Choroid plexus epithelial cell (primary cell): ENCODE measurements at regions not wholly inside any gene's neighbourhood (a gene's known extent, or its start where the extent isn't known, plus 50 kb on each side); places are given as distances from the start of the nearest gene placed in this dataset.

ENCODE experiments used
- DNase-seq: peaks from one replicate; pipeline ENCODE4 v3.0.0-alpha.2; 2010; ENCODE audit warnings: low read depth
- H3K4me3 ChIP-seq: 2 replicates; pipeline ENCODE4 v1.5.1; 2011; ENCODE audit warnings: low read depth, mild to moderate bottlenecking, control low read depth, low read length, moderate library complexity
- CTCF ChIP-seq: conservative IDR thresholded peaks from 2 replicates; pipeline ENCODE4 v1.5.1; 2011; ENCODE audit warnings: low read depth, mild to moderate bottlenecking, control low read depth, inconsistent platforms, low read length, moderate library complexity

GRCh38 chr22:27491888-27492287 is 309.7 kb downstream of the MN1 start:
- no peak for TF ChIP-seq CTCF
- no peak for DNase-seq
- no peak overlapping the region for H3K4me3 ChIP-seq

GRCh38 chr22:27492566-27493201 is 308.9 kb downstream of the MN1 start:
- TF ChIP-seq CTCF, result no peak
- no peak overlapping the region for H3K4me3 ChIP-seq
- no peak for DNase-seq

DNA sequence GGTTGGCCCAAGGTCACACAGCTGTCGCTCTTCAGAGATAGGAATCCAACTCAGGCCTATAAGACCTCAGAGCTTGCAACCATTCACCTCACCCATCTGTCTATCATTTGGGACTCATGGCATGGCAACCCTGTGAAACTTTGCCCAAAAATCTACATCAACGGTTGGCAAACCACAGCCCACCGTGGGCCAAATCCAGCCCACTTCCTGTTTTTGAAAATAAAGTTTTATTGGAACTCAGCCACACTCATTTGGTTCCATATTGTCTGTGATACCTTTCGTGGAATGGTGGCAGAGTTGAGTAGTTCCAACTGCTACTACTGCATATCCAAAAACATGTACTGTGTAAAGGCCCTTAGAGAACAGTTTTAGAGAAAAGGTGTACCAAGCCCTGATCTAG is 307.8 kb downstream of the MN1 start:
- H3K4me3 ChIP-seq, result no peak overlapping the region
- no peak for DNase-seq
- TF ChIP-seq CTCF, result no peak

DNA sequence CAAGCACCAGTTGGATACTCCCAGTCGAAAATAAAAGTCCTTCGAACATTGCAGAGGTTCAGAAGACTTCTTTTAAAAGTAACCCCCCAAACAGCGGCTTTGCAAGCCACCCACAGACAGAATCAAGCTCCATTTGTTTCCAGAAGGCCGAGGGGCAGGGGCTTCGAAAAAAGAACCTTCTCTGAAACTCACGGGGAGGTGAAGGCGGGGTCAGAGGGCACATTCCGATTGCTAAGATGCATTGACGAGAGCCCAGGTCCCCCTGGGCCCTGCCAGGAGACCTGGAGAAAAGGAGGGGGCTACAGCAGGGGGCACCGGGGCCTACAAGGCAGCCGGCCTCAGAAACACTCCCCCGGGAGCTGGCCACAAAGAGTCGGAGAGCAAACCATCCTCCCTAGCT is 306.8 kb downstream of the MN1 start:
- DNase-seq, result peak; percentile 40
- H3K4me3 ChIP-seq, result no peak overlapping the region
- no peak for TF ChIP-seq CTCF

- no peak for DNase-seq
- TF ChIP-seq CTCF, result no peak
- no peak overlapping the region for H3K4me3 ChIP-seq
These were observed 306.2 kb downstream of the MN1 start for GRCh38 chr22:27495325-27495724.

DNA sequence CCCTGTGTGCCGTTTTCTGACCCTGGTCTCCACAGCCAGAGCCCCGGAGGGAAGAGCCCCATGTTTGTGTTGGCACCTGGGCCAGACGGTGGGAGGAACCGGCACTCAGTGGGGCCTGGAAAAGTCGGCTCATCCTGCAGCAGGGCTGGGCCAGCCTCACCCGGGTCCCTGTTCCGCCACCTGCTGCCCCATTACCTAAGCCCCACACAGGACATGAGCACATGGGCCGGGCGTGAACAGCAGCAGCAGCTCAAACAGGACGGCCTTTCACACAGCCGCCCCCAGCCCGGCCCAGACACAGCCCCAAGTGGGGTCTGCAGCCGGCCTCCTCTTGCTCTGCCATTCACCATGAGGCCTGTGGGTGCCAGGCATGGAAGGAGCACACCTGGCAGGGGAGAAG is 302.4 kb downstream of the MN1 start:
- H3K4me3 ChIP-seq, result no peak overlapping the region
- TF ChIP-seq CTCF, result no peak
- no peak for DNase-seq

GRCh38 chr22:27501191-27501936 is 300.2 kb downstream of the MN1 start:
- TF ChIP-seq CTCF, result no peak
- H3K4me3 ChIP-seq, result no peak overlapping the region
- no peak for DNase-seq
